ENCODE measurements at regions not wholly inside any gene's neighbourhood (a gene's known extent, or its start where the extent isn't known, plus 50 kb on each side); places are given as distances from the start of the nearest gene placed in this dataset.

DNA sequence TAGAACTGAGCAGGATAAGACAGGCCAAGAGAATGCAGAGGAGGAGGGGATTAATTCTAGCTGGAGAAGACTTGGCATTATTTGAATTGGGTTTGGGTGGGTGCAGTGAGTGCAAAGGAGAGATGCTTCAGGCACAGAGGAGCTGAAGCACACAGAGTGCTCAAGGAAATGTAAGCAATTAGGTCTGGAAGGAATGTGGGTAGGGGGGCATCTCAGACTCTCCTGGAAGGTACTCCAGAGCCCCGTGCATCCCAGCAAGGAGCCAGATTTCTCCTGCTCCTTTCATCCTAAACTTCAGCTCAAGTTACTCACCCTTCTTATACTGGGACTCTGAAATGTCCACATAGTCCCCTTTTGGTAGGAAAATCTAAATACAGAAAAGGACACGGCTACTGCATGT is 143.6 kb upstream of the PFN2 start (continued):
- TF ChIP-seq SIX5 (IDR thresholded peaks at IDR 0.05; ENCODE audit: low read depth, low read length, severe bottlenecking) (no peak), EZH2 (IDR thresholded peaks at IDR 0.05; ENCODE audit: borderline replicate concordance, control insufficient read depth, low read depth, low read length) (no peak), PBX3 (IDR thresholded peaks at IDR 0.05; ENCODE audit: insufficient replicate concordance, low read depth, low read length) (no peak), MYC (IDR thresholded peaks at IDR 0.05; ENCODE audit: insufficient read depth, insufficient read length, insufficient replicate concordance, low read length, severe bottlenecking) (no peak), TCF7 (IDR thresholded peaks at IDR 0.05; ENCODE audit: borderline replicate concordance) (no peak), ZNF592 (IDR thresholded peaks at IDR 0.05) (no peak), HDAC2 (IDR thresholded peaks at IDR 0.05) (no peak)
- TF ChIP-seq, protein P1, sequence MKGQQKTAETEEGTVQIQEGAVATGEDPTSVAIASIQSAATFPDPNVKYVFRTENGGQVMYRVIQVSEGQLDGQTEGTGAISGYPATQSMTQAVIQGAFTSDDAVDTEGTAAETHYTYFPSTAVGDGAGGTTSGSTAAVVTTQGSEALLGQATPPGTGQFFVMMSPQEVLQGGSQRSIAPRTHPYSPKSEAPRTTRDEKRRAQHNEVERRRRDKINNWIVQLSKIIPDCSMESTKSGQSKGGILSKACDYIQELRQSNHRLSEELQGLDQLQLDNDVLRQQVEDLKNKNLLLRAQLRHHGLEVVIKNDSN (IDR thresholded peaks at IDR 0.05; ENCODE audit: borderline replicate concordance, extremely low read length, insufficient read depth, low read depth, low read length), result no peak
- TF ChIP-seq, protein P2, sequence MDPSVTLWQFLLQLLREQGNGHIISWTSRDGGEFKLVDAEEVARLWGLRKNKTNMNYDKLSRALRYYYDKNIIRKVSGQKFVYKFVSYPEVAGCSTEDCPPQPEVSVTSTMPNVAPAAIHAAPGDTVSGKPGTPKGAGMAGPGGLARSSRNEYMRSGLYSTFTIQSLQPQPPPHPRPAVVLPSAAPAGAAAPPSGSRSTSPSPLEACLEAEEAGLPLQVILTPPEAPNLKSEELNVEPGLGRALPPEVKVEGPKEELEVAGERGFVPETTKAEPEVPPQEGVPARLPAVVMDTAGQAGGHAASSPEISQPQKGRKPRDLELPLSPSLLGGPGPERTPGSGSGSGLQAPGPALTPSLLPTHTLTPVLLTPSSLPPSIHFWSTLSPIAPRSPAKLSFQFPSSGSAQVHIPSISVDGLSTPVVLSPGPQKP (IDR thresholded peaks at IDR 0.05; ENCODE audit: low read depth, low read length), result no peak
